ENCODE measurements at regions not wholly inside any gene's neighbourhood (a gene's known extent, or its start where the extent isn't known, plus 50 kb on each side); places are given as distances from the start of the nearest gene placed in this dataset.

DNA sequence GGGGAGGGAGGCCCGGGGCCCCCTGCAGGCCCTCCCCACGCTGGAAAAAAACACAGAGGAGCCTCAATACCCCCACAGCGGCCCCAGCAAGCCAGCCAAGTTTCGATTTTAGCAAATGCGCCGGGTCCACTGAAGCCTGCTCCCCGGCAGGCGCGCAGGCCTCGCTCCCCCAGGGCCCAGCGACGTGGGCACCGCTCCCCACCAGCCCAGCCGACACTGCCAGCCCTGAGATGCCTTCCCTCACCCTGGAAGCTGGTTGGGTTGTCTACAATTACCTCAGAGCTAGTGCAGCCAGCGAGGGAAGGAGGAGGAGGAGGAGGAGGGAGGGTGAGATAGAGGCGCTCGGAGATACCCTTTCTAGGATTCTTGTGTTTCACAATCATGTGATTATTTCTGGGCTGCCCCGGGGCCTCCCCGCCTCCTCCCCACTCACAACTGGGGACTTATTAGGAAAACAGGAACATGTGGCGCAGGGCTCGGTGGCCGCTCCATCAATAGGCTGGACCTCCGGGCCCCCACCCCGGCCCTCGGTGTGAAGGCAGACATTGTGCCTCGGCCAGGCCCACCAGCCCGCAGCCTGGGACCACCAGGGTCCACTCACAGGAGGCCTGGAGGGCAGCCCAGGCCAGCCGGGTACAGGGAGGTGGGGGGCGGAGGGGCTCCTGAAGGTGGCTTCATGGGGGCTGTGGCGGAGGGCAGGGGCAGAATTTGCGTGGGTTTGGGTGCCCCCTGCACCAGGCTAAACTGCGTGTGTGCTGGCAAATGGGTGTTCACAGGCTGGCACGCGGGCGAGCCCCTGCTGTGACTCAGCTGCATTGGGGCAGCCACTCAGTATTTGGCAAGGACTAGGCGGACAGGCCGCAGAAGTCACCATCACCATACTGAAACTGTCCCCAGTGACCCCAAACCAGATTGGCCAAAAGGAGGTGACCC is 109.9 kb downstream of the NCOR2 start:
- H3K4me3 ChIP-seq (ENCODE audit: low read depth, low read length, poor library complexity, severe bottlenecking) = peak overlapping the region; percentile 38
- H4K20me1 ChIP-seq (ENCODE audit: insufficient read depth, low read length) = no peaks in the 10 kb centered on the region
- H3K4me2 ChIP-seq (ENCODE audit: low read length) = peak overlapping the region; percentile 45
- H3F3A ChIP-seq (ENCODE audit: insufficient read depth, low read length) = no peaks in the 10 kb centered on the region
- no peaks in the 10 kb centered on the region for H3K27me3 ChIP-seq (ENCODE audit: insufficient read depth, low read length)
- H2AFZ ChIP-seq (ENCODE audit: low read length) = no peak overlapping the region
- H3K9ac ChIP-seq (ENCODE audit: low read length) = peak overlapping the region; percentile 8; the same call in 1 of the 2 replicates
- H3K27ac ChIP-seq (ENCODE audit: low read depth, low read length, poor library complexity, severe bottlenecking) = peak overlapping the region; percentile 44
- H3K9me3 ChIP-seq (ENCODE audit: low read length) = no peaks in the 10 kb centered on the region
- H3K36me3 ChIP-seq (ENCODE audit: insufficient read depth, low read length) = 0 out of 2 replicates have a peak, but pooled peaks cover 12% of the 10 kb centered on the region
- H3K79me2 ChIP-seq (ENCODE audit: insufficient read depth, low read length) = no peaks in the 10 kb centered on the region
- peaks cover 47% of the 10 kb centered on the region for H3K4me1 ChIP-seq (ENCODE audit: insufficient read depth, low read length, severe bottlenecking)
- TF ChIP-seq EZH2 (IDR thresholded peaks at IDR 0.05; ENCODE audit: borderline replicate concordance, low read length) = no peak
- TF ChIP-seq, protein P1, sequence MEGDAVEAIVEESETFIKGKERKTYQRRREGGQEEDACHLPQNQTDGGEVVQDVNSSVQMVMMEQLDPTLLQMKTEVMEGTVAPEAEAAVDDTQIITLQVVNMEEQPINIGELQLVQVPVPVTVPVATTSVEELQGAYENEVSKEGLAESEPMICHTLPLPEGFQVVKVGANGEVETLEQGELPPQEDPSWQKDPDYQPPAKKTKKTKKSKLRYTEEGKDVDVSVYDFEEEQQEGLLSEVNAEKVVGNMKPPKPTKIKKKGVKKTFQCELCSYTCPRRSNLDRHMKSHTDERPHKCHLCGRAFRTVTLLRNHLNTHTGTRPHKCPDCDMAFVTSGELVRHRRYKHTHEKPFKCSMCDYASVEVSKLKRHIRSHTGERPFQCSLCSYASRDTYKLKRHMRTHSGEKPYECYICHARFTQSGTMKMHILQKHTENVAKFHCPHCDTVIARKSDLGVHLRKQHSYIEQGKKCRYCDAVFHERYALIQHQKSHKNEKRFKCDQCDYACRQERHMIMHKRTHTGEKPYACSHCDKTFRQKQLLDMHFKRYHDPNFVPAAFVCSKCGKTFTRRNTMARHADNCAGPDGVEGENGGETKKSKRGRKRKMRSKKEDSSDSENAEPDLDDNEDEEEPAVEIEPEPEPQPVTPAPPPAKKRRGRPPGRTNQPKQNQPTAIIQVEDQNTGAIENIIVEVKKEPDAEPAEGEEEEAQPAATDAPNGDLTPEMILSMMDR (IDR thresholded peaks at IDR 0.05; ENCODE audit: low read length) = no peak
- H3K9me2 ChIP-seq (ENCODE audit: low read depth, low read length) = no peaks in the 10 kb centered on the region

DNA sequence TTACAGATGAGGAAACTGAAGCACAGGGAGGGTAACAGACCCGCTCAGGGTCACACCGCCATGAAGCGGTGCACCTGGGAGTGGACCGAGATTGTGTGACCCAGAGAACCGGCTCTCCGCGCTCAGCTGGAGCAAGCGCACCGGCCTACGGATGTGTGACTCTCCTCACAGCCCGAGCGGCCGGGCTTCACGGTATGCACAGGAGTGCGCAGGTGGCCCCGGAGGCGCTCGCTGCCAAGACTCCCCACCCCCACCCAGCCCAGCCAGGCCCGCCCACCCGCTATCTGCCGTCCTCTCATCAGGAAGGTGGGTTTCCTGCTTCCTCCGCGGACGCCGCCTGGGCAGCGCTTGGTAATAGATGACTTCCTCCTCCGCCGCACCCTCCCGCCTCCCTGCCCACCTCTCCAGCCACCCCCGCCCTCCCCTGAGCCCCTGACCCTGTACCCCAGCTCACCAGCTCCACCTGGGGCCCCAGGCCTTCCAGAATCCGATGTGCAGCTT is 110.7 kb downstream of the NCOR2 start:
- H4K20me1 ChIP-seq (ENCODE audit: insufficient read depth, low read length) = no peaks in the 10 kb centered on the region
- peak overlapping the region; percentile 62 for H3K27ac ChIP-seq (ENCODE audit: low read depth, low read length, poor library complexity, severe bottlenecking)
- no peak overlapping the region for H2AFZ ChIP-seq (ENCODE audit: low read length)
- TF ChIP-seq, protein P1 (IDR thresholded peaks at IDR 0.05; ENCODE audit: low read length) = no peak
- no peak for TF ChIP-seq EZH2 (IDR thresholded peaks at IDR 0.05; ENCODE audit: borderline replicate concordance, low read length)
- H3K27me3 ChIP-seq (ENCODE audit: insufficient read depth, low read length) = no peaks in the 10 kb centered on the region
- H3K9me2 ChIP-seq (ENCODE audit: low read depth, low read length) = no peaks in the 10 kb centered on the region
- no peaks in the 10 kb centered on the region for H3F3A ChIP-seq (ENCODE audit: insufficient read depth, low read length)
- no peaks in the 10 kb centered on the region for H3K9me3 ChIP-seq (ENCODE audit: low read length)
- H3K79me2 ChIP-seq (ENCODE audit: insufficient read depth, low read length) = no peaks in the 10 kb centered on the region
- H3K4me1 ChIP-seq (ENCODE audit: insufficient read depth, low read length, severe bottlenecking) = peaks cover 51% of the 10 kb centered on the region
- H3K4me2 ChIP-seq (ENCODE audit: low read length) = peak overlapping the region; percentile 45
- H3K9ac ChIP-seq (ENCODE audit: low read length) = peak overlapping the region; percentile 49; the same call in 1 of the 2 replicates
- 0 out of 2 replicates have a peak, but pooled peaks cover 12% of the 10 kb centered on the region for H3K36me3 ChIP-seq (ENCODE audit: insufficient read depth, low read length)
- H3K4me3 ChIP-seq (ENCODE audit: low read depth, low read length, poor library complexity, severe bottlenecking) = peak overlapping the region; percentile 49

GRCh38 chr12:124456133-124456651 is 111.2 kb downstream of the NCOR2 start:
- Histone ChIP-seq H4K20me1 (ENCODE audit: insufficient read depth, low read length) (no peaks in the 10 kb centered on the region), H3K36me3 (ENCODE audit: insufficient read depth, low read length) (0 out of 2 replicates have a peak, but pooled peaks cover 12% of the 10 kb centered on the region), H3K9me3 (ENCODE audit: low read length) (no peaks in the 10 kb centered on the region), H3K4me2 (ENCODE audit: low read length) (peak overlapping the region; percentile 45), H3K4me1 (ENCODE audit: insufficient read depth, low read length, severe bottlenecking) (peaks cover 51% of the 10 kb centered on the region), H3K4me3 (ENCODE audit: low read depth, low read length, poor library complexity, severe bottlenecking) (peak overlapping the region; percentile 49), H3K9me2 (ENCODE audit: low read depth, low read length) (no peaks in the 10 kb centered on the region), H3K27me3 (ENCODE audit: insufficient read depth, low read length) (no peaks in the 10 kb centered on the region), H3K79me2 (ENCODE audit: insufficient read depth, low read length) (no peaks in the 10 kb centered on the region), H3K27ac (ENCODE audit: low read depth, low read length, poor library complexity, severe bottlenecking) (peak overlapping the region; percentile 62), H3K9ac (ENCODE audit: low read length) (peak overlapping the region; percentile 49; the same call in 1 of the 2 replicates), H2AFZ (ENCODE audit: low read length) (no peak overlapping the region), H3F3A (ENCODE audit: insufficient read depth, low read length) (no peaks in the 10 kb centered on the region)
- TF ChIP-seq EZH2 (IDR thresholded peaks at IDR 0.05; ENCODE audit: borderline replicate concordance, low read length) = no peak
- TF ChIP-seq, protein P1 (IDR thresholded peaks at IDR 0.05; ENCODE audit: low read length) = no peak
